Activated CD8-positive, alpha-beta T cell treated with anti-CD3 and anti-CD28 coated beads for 36 hours (primary cell): ENCODE measurements at regions not wholly inside any gene's neighbourhood (a gene's known extent, or its start where the extent isn't known, plus 50 kb on each side); places are given as distances from the start of the nearest gene placed in this dataset.
"Not testable (repeated sequence)": the region's sequence is repeated elsewhere in the genome, so short reads cannot be mapped to it uniquely, and the experiment has no call there.

ENCODE experiments used
- ATAC-seq: fragments of 200-7000 bp; cut with Tn5 transposase; one replicate; pipeline ENCODE4 v1.10.0; 2021; ENCODE audit warnings: mild to moderate bottlenecking, moderate library complexity
- CTCF ChIA-PET: fragments of 350-600 bp; sonication (Branson Sonifier 250); formaldehyde crosslinking; loops from one replicate; lab custom pipeline; 2021; ENCODE audit warnings: antibody characterized with exemption; lab: Charles Lee
- POLR2A ChIA-PET: fragments of 350-600 bp; sonication (Branson Sonifier 250); formaldehyde crosslinking; loops from one replicate; lab custom pipeline; 2021; ENCODE audit warnings: antibody characterized with exemption; lab: Charles Lee
- DNase-seq: peaks from one replicate; pipeline ENCODE4 v3.0.0-alpha.2; 2020
- H3K27ac Mint-ChIP-seq: one replicate; pipeline ENCODE4 v1.8.0; 2021; ENCODE audit warnings: mild to moderate bottlenecking, mixed read lengths
- H3K27me3 Mint-ChIP-seq: one replicate; pipeline ENCODE4 v1.8.0; 2021; ENCODE audit warnings: mixed read lengths
- H3K36me3 Mint-ChIP-seq: one replicate; pipeline ENCODE4 v1.8.0; 2021; ENCODE audit warnings: low read depth, mixed read lengths
- H3K4me1 Mint-ChIP-seq: one replicate; pipeline ENCODE4 v1.8.0; 2021; ENCODE audit warnings: low read depth, mixed read lengths
- H3K4me3 Mint-ChIP-seq: one replicate; pipeline ENCODE4 v1.8.0; 2021; ENCODE audit warnings: mild to moderate bottlenecking, moderate library complexity, mixed read lengths
- H3K9me3 Mint-ChIP-seq: one replicate; pipeline ENCODE4 v1.8.0; 2021; ENCODE audit warnings: mixed read lengths
- CTCF ChIP-seq: fragments of 200-600 bp; IDR thresholded peaks from one replicate; pipeline ENCODE4 v1.8.0; 2022; ENCODE audit warnings: antibody characterized with exemption, mild to moderate bottlenecking
- intact Hi-C: fragments of 100-400 bp; cut with micrococcal nuclease; formaldehyde crosslinking; loops from one replicate; pipeline ENCODE4 v1.10.0; 2022

- DNase-seq (no peak), ATAC-seq (no peak)
- Mint-ChIP-seq H3K27me3 (peaks cover 7% of the 10 kb centered on the region), H3K36me3 (no peaks in the 10 kb centered on the region), H3K4me3 (no peak overlapping the region), H3K9me3 (no peaks in the 10 kb centered on the region), H3K27ac (no peak overlapping the region), H3K4me1 (no peaks in the 10 kb centered on the region)
- TF ChIP-seq CTCF: no peak
- ChIA-PET CTCF (interaction anchor here (1.4 kb wide), 1 partner anchor 27 kb away, joined by 4 read pairs; no protein-coding TSS in a partner anchor), POLR2A (interaction anchor here (0.6 kb wide), 1 partner anchor 718 kb away, joined by 3 read pairs; no protein-coding TSS in a partner anchor)
- intact Hi-C loops: no loop called here
Observed at GRCh38 chr13:22839603-22840530, 340.9 kb upstream of the SGCG start.

- CTCF ChIA-PET: no interaction called here
- Mint-ChIP-seq H3K4me1 (no peaks in the 10 kb centered on the region), H3K9me3 (no peaks in the 10 kb centered on the region), H3K27ac (no peak overlapping the region), H3K36me3 (no peaks in the 10 kb centered on the region), H3K4me3 (no peak overlapping the region), H3K27me3 (no peaks in the 10 kb centered on the region)
- DNase-seq (no peak), ATAC-seq (no peak)
- intact Hi-C loops: no loop called here
- POLR2A ChIA-PET: interaction anchor here (0.7 kb wide), 1 partner anchor 88 kb away, joined by 5 read pairs; no protein-coding TSS in a partner anchor
- no peak for TF ChIP-seq CTCF
Observed at GRCh38 chr13:22846551-22846950, 334.2 kb upstream of the SGCG start.

- no peaks in the 10 kb centered on the region for H3K9me3 Mint-ChIP-seq
- no peaks in the 10 kb centered on the region for H3K36me3 Mint-ChIP-seq
- no peak for TF ChIP-seq CTCF
- intact Hi-C loops: no loop called here
- H3K27ac Mint-ChIP-seq: no peak overlapping the region
- no peaks in the 10 kb centered on the region for H3K4me1 Mint-ChIP-seq
- no peaks in the 10 kb centered on the region for H3K27me3 Mint-ChIP-seq
- no peak for ATAC-seq
- no peak for DNase-seq
- ChIA-PET POLR2A (no interaction called here), CTCF (no interaction called here)
- no peak overlapping the region for H3K4me3 Mint-ChIP-seq
Observed at GRCh38 chr13:22848539-22849052, 332.2 kb upstream of the SGCG start.

- DNase-seq (no peak), ATAC-seq (no peak)
- no peak overlapping the region for H3K4me3 Mint-ChIP-seq
- H3K27me3 Mint-ChIP-seq: no peaks in the 10 kb centered on the region
- no peak overlapping the region for H3K27ac Mint-ChIP-seq
- H3K9me3 Mint-ChIP-seq: no peaks in the 10 kb centered on the region
- no peak for TF ChIP-seq CTCF
- no peaks in the 10 kb centered on the region for H3K4me1 Mint-ChIP-seq
- ChIA-PET CTCF (no interaction called here), POLR2A (no interaction called here)
- intact Hi-C loops: no loop called here
- H3K36me3 Mint-ChIP-seq: no peaks in the 10 kb centered on the region
Observed at GRCh38 chr13:22855926-22856325, 324.9 kb upstream of the SGCG start.

GRCh38 chr13:22858980-22859379 is 321.8 kb upstream of the SGCG start:
- H3K9me3 Mint-ChIP-seq, H3K36me3 Mint-ChIP-seq, POLR2A ChIA-PET, ATAC-seq, H3K4me1 Mint-ChIP-seq, CTCF ChIA-PET, H3K27ac Mint-ChIP-seq, DNase-seq, H3K27me3 Mint-ChIP-seq, intact Hi-C loops, H3K4me3 Mint-ChIP-seq: not testable (repeated sequence)

- H3K36me3 Mint-ChIP-seq, H3K4me1 Mint-ChIP-seq, CTCF ChIA-PET, DNase-seq, H3K27ac Mint-ChIP-seq, H3K27me3 Mint-ChIP-seq, H3K9me3 Mint-ChIP-seq, ATAC-seq, POLR2A ChIA-PET, H3K4me3 Mint-ChIP-seq, intact Hi-C loops: not testable (repeated sequence)
Observed at GRCh38 chr13:22859411-22859810, 321.4 kb upstream of the SGCG start.
